SK-N-SH treated with all-trans-retinoic acid at 6 μM for 48 hours (cell line): ENCODE measurements at regions not wholly inside any gene's neighbourhood (a gene's known extent, or its start where the extent isn't known, plus 50 kb on each side); places are given as distances from the start of the nearest gene placed in this dataset.

Experiments
- ATAC-seq: fragments of 200-7000 bp; cut with Tn5 transposase; 3 replicates; pipeline ENCODE4 v1.9.1; 2020; ENCODE audit warnings: mild to moderate bottlenecking, moderate library complexity
- ARNTL ChIP-seq: fragments of 450-650 bp; formaldehyde crosslinking; IDR thresholded peaks from 2 replicates; pipeline ENCODE4 v1.5.0; 2020; ENCODE audit warnings: low read depth, mild to moderate bottlenecking, moderate library complexity, borderline replicate concordance
- BACH2 ChIP-seq: fragments of 250-450 bp; sonication (Bioruptor Pico); IDR thresholded peaks from 2 replicates; pipeline ENCODE4 v1.9.0; 2021; ENCODE audit warnings: mild to moderate bottlenecking, borderline replicate concordance
- CSDC2 ChIP-seq: fragments of 250-450 bp; sonication (Bioruptor Pico); IDR thresholded peaks from 2 replicates; pipeline ENCODE4 v1.5.0; 2020; ENCODE audit warnings: mild to moderate bottlenecking, moderate library complexity
- ESRRG ChIP-seq: fragments of 250-450 bp; sonication (Bioruptor Pico); IDR thresholded peaks from 2 replicates; pipeline ENCODE4 v1.6.1; 2021; ENCODE audit warnings: mild to moderate bottlenecking
- GLIS3 ChIP-seq: fragments of 250-450 bp; sonication (Bioruptor Pico); IDR thresholded peaks from 2 replicates; pipeline ENCODE4 v1.5.0; 2020; ENCODE audit warnings: mild to moderate bottlenecking, moderate library complexity
- ISL1 ChIP-seq: fragments of 250-450 bp; sonication (Bioruptor Pico); IDR thresholded peaks from 2 replicates; pipeline ENCODE4 v2.1.2; 2022; ENCODE audit warnings: mild to moderate bottlenecking, moderate library complexity
- OSR1 ChIP-seq: fragments of 250-450 bp; sonication (Bioruptor Pico); IDR thresholded peaks from 2 replicates; pipeline ENCODE4 v1.8.0; 2022; ENCODE audit warnings: moderate library complexity, mild to moderate bottlenecking, inconsistent platforms
- RARB ChIP-seq: fragments of 250-450 bp; sonication (Bioruptor Pico); IDR thresholded peaks from 2 replicates; pipeline ENCODE4 v1.8.0; 2021; ENCODE audit warnings: mild to moderate bottlenecking, moderate library complexity
- SNAI2 ChIP-seq: fragments of 250-450 bp; sonication (Bioruptor Pico); IDR thresholded peaks from 2 replicates; pipeline ENCODE4 v1.5.0; 2020; ENCODE audit warnings: mild to moderate bottlenecking, moderate library complexity
- TCF4 ChIP-seq: fragments of 250-450 bp; sonication (Bioruptor Pico); IDR thresholded peaks from 2 replicates; pipeline ENCODE4 v1.8.0; 2021; ENCODE audit warnings: mild to moderate bottlenecking, moderate library complexity, borderline replicate concordance
- TOX ChIP-seq: fragments of 250-450 bp; sonication (Bioruptor Pico); IDR thresholded peaks from 2 replicates; pipeline ENCODE4 v1.8.0; 2021; ENCODE audit warnings: mild to moderate bottlenecking, moderate library complexity, borderline replicate concordance
- ZC3H10 ChIP-seq: fragments of 250-450 bp; sonication (Bioruptor Pico); IDR thresholded peaks from 2 replicates; pipeline ENCODE4 v1.5.1; 2021; ENCODE audit warnings: mild to moderate bottlenecking, moderate library complexity
- ZFP3 ChIP-seq: fragments of 250-450 bp; sonication (Bioruptor Pico); IDR thresholded peaks from 2 replicates; pipeline ENCODE4 v1.5.0; 2020; ENCODE audit warnings: mild to moderate bottlenecking, moderate library complexity
- ZFP30 ChIP-seq: fragments of 450-650 bp; formaldehyde crosslinking; IDR thresholded peaks from 2 replicates; pipeline ENCODE4 v1.5.0; 2022; ENCODE audit warnings: mild to moderate bottlenecking, moderate library complexity
- ZNF565 ChIP-seq: fragments of 450-650 bp; formaldehyde crosslinking; conservative IDR thresholded peaks from 2 replicates; pipeline ENCODE4 v1.5.0; 2020; ENCODE audit warnings: low read depth, mild to moderate bottlenecking, moderate library complexity
- ZNF70 ChIP-seq: fragments of 450-650 bp; formaldehyde crosslinking; IDR thresholded peaks from 2 replicates; pipeline ENCODE4 v1.5.0; 2020; ENCODE audit warnings: mild to moderate bottlenecking, moderate library complexity
- ZNF8 ChIP-seq: fragments of 450-650 bp; formaldehyde crosslinking; IDR thresholded peaks from 2 replicates; pipeline ENCODE4 v1.5.0; 2020; ENCODE audit warnings: mild to moderate bottlenecking, moderate library complexity
- TF ChIP-seq, protein P1 (sequence below): fragments of 250-450 bp; sonication (Bioruptor Pico); IDR thresholded peaks from 2 replicates; pipeline ENCODE4 v1.8.0; 2021; ENCODE audit warnings: low read depth, mild to moderate bottlenecking, moderate library complexity, borderline replicate concordance
- TF ChIP-seq, protein P2 (sequence below): fragments of 250-450 bp; sonication (Bioruptor Pico); IDR thresholded peaks from 2 replicates; pipeline ENCODE4 v1.5.1; 2020; ENCODE audit warnings: low read depth, mild to moderate bottlenecking, moderate library complexity
- TF ChIP-seq, protein P3 (sequence below): fragments of 250-450 bp; sonication (Bioruptor Pico); IDR thresholded peaks from 2 replicates; pipeline ENCODE4 v1.5.0; 2020; ENCODE audit warnings: mild to moderate bottlenecking, moderate library complexity
- TF ChIP-seq, protein P4 (sequence below): fragments of 250-450 bp; sonication (Bioruptor Pico); IDR thresholded peaks from 2 replicates; pipeline ENCODE4 v1.5.1; 2021; ENCODE audit warnings: mild to moderate bottlenecking, moderate library complexity

DNA sequence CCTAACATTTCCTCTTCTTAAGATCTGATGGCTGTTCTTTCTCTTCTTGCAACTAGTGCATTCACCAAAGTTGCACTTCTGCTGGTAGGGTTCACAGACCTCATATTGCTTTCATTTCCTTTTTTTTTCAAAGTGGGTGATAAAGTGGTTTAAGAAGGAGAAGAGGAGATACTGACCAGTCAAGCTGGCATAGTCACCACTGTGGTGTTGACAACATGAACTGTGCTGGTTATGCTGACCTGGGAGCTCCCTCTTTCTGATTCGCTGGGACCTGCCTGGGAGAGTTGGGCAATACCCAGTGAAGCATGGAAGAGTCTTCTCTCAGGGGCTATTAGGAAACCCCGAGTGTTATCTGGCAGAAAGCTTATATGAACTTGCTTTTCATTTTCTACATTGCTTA, 222.9 kb downstream of the SLITRK5 start:
- TF ChIP-seq OSR1 (CRISPR knock-in tag) = no peak
- no peak for TF ChIP-seq ZNF70 (CRISPR knock-in tag)
- no peak for TF ChIP-seq BACH2
- TF ChIP-seq, protein P1, sequence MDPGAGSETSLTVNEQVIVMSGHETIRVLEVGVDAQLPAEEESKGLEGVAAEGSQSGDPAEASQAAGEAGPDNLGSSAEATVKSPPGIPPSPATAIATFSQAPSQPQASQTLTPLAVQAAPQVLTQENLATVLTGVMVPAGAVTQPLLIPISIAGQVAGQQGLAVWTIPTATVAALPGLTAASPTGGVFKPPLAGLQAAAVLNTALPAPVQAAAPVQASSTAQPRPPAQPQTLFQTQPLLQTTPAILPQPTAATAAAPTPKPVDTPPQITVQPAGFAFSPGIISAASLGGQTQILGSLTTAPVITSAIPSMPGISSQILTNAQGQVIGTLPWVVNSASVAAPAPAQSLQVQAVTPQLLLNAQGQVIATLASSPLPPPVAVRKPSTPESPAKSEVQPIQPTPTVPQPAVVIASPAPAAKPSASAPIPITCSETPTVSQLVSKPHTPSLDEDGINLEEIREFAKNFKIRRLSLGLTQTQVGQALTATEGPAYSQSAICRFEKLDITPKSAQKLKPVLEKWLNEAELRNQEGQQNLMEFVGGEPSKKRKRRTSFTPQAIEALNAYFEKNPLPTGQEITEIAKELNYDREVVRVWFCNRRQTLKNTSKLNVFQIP (CRISPR knock-in tag) = no peak
- no peak for TF ChIP-seq ZC3H10 (CRISPR knock-in tag)
- TF ChIP-seq GLIS3 = no peak
- no peak for TF ChIP-seq ZFP3 (CRISPR knock-in tag)
- no peak for TF ChIP-seq ZNF565 (CRISPR knock-in tag)
- TF ChIP-seq TOX (CRISPR knock-in tag) = no peak
- TF ChIP-seq TCF4 (CRISPR knock-in tag) = no peak
- TF ChIP-seq RARB (CRISPR knock-in tag) = no peak
- TF ChIP-seq CSDC2 = no peak
- no peak for TF ChIP-seq SNAI2 (CRISPR knock-in tag)
- no peak for TF ChIP-seq ISL1
- TF ChIP-seq, protein P2, sequence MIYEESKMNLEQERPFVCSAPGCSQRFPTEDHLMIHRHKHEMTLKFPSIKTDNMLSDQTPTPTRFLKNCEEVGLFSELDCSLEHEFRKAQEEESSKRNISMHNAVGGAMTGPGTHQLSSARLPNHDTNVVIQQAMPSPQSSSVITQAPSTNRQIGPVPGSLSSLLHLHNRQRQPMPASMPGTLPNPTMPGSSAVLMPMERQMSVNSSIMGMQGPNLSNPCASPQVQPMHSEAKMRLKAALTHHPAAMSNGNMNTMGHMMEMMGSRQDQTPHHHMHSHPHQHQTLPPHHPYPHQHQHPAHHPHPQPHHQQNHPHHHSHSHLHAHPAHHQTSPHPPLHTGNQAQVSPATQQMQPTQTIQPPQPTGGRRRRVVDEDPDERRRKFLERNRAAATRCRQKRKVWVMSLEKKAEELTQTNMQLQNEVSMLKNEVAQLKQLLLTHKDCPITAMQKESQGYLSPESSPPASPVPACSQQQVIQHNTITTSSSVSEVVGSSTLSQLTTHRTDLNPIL (CRISPR knock-in tag) = no peak
- no peak for TF ChIP-seq ARNTL
- TF ChIP-seq ZFP30 (CRISPR knock-in tag) = no peak
- TF ChIP-seq ZNF8 (CRISPR knock-in tag) = no peak
- TF ChIP-seq, all 23 proteins: peak for 0
- no peak for ATAC-seq

DNA sequence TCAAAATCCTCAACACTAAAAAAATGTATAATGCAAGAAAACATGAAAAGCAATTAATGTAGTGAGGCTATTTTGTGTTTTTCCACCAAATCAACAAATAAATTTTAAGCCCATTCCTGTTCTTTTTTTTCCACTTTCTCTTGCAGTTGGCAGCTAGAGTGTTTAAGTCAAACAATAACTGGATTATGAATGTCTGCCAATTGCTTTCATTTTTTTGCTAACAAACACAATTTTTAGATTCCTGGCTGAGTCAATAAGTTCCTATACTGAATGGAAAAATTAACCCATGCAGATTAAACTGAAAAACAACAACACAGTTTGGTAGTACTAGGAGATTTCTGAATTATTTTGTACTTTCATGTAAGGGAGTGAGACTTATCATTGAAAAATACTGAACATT, 232.4 kb downstream of the SLITRK5 start:
- no peak for ATAC-seq

DNA sequence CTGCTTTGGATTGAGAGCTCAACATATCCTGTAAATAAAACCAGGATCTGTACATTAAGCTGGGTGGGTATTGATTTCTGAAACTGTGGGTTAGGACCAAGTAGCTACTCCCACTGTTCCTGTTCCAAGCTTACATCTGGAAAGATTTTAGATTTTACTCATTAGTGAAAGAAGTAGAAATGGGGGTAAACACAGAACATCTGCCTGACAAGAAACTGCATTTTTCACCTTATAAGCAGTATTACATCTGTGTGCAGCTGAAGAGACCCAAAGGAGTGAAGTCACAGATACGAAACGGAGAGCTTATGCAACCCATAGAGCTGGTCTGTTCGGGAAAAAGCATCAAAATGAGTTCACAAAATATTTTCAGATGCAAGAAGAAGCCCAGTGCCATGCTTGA, 235.2 kb downstream of the SLITRK5 start:
- TF ChIP-seq ZNF70 (CRISPR knock-in tag) (no peak), OSR1 (CRISPR knock-in tag) (no peak), BACH2 (no peak)
- TF ChIP-seq, protein P3, sequence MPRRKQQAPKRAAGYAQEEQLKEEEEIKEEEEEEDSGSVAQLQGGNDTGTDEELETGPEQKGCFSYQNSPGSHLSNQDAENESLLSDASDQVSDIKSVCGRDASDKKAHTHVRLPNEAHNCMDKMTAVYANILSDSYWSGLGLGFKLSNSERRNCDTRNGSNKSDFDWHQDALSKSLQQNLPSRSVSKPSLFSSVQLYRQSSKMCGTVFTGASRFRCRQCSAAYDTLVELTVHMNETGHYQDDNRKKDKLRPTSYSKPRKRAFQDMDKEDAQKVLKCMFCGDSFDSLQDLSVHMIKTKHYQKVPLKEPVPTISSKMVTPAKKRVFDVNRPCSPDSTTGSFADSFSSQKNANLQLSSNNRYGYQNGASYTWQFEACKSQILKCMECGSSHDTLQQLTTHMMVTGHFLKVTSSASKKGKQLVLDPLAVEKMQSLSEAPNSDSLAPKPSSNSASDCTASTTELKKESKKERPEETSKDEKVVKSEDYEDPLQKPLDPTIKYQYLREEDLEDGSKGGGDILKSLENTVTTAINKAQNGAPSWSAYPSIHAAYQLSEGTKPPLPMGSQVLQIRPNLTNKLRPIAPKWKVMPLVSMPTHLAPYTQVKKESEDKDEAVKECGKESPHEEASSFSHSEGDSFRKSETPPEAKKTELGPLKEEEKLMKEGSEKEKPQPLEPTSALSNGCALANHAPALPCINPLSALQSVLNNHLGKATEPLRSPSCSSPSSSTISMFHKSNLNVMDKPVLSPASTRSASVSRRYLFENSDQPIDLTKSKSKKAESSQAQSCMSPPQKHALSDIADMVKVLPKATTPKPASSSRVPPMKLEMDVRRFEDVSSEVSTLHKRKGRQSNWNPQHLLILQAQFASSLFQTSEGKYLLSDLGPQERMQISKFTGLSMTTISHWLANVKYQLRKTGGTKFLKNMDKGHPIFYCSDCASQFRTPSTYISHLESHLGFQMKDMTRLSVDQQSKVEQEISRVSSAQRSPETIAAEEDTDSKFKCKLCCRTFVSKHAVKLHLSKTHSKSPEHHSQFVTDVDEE = no peak
- TF ChIP-seq, protein P4, sequence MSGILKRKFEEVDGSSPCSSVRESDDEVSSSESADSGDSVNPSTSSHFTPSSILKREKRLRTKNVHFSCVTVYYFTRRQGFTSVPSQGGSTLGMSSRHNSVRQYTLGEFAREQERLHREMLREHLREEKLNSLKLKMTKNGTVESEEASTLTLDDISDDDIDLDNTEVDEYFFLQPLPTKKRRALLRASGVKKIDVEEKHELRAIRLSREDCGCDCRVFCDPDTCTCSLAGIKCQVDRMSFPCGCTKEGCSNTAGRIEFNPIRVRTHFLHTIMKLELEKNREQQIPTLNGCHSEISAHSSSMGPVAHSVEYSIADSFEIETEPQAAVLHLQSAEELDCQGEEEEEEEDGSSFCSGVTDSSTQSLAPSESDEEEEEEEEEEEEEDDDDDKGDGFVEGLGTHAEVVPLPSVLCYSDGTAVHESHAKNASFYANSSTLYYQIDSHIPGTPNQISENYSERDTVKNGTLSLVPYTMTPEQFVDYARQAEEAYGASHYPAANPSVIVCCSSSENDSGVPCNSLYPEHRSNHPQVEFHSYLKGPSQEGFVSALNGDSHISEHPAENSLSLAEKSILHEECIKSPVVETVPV (CRISPR knock-in tag) = no peak
- no peak for ATAC-seq

More for the DNA sequence above, 232.4 kb downstream of the SLITRK5 start:
- no peak for TF ChIP-seq TCF4 (CRISPR knock-in tag)
- no peak for TF ChIP-seq ZNF70 (CRISPR knock-in tag)
- no peak for TF ChIP-seq GLIS3
- no peak for TF ChIP-seq OSR1 (CRISPR knock-in tag)
- TF ChIP-seq TOX (CRISPR knock-in tag) = no peak
- TF ChIP-seq, protein P3 = no peak
- no peak for TF ChIP-seq ZFP30 (CRISPR knock-in tag)
- TF ChIP-seq RARB (CRISPR knock-in tag) = no peak
- no peak for TF ChIP-seq CSDC2
- no peak for TF ChIP-seq ZNF565 (CRISPR knock-in tag)
- TF ChIP-seq BACH2 = no peak
- TF ChIP-seq ISL1 = no peak
- no peak for TF ChIP-seq ESRRG (CRISPR knock-in tag)
